ENCODE measurements at regions not wholly inside any gene's neighbourhood (a gene's known extent, or its start where the extent isn't known, plus 50 kb on each side); places are given as distances from the start of the nearest gene placed in this dataset.
A peak's percentile ranks its signal among the peaks of the same experiment; 100 is the strongest.

GRCh38 chr9:108001237-108001636 lies 511.7 kb upstream of the KLF4 start:
- Histone ChIP-seq H3K27me3 (ENCODE audit: low read length) (no peaks in the 10 kb centered on the region), H3K27ac (ENCODE audit: low read length) (no peak overlapping the region), H3K9me3 (ENCODE audit: low read length) (no peaks in the 10 kb centered on the region), H3K4me1 (ENCODE audit: insufficient read depth, low read length) (no peaks in the 10 kb centered on the region), H3K4me2 (ENCODE audit: low read length) (no peak overlapping the region), H3F3A (ENCODE audit: low read length, unreplicated experiment) (no peaks in the 10 kb centered on the region), H3K9me2 (replicated peaks; ENCODE audit: low read length) (no peaks in the 10 kb centered on the region), H3K9ac (ENCODE audit: low read length) (no peak overlapping the region), H3K4me3 (ENCODE audit: low read length) (no peak overlapping the region), H4K20me1 (ENCODE audit: low read length) (no peaks in the 10 kb centered on the region), H3K36me3 (ENCODE audit: low read depth, low read length) (no peaks in the 10 kb centered on the region), H2AFZ (ENCODE audit: low read length) (no peak overlapping the region), H3K79me2 (ENCODE audit: low read length) (no peaks in the 10 kb centered on the region)
- no TSS peak for BruUV-seq (replicated peaks)
- POLR2A ChIA-PET (ENCODE audit: unreplicated experiment): no interaction called here
- TF ChIP-seq EZH2phosphoT487 (IDR thresholded peaks at IDR 0.05; ENCODE audit: borderline replicate concordance, low read length): no peak
- no peak for TF ChIP-seq EZH2 (IDR thresholded peaks at IDR 0.05; ENCODE audit: low read length, unreplicated experiment)
- TF ChIP-seq CTCF (conservative IDR thresholded peaks at IDR 0.05; ENCODE audit: low read depth, low read length): no peak
- CTCF ChIA-PET: no interaction called here
- DNase-seq (peak; percentile 23), ATAC-seq (no peak)
- intact Hi-C loops (cut with micrococcal nuclease): no loop called here

- no peaks in the 10 kb centered on the region for H3K27me3 ChIP-seq (ENCODE audit: low read length)
- ChIA-PET POLR2A (ENCODE audit: unreplicated experiment) (no interaction called here), CTCF (no interaction called here)
- no peaks in the 10 kb centered on the region for H3K4me1 ChIP-seq (ENCODE audit: insufficient read depth, low read length)
- no peak overlapping the region for H3K4me2 ChIP-seq (ENCODE audit: low read length)
- no peak overlapping the region for H3K27ac ChIP-seq (ENCODE audit: low read length)
- no TSS peak for BruUV-seq (replicated peaks)
- DNase-seq (peak; percentile 40), ATAC-seq (no peak)
- no peaks in the 10 kb centered on the region for H3K79me2 ChIP-seq (ENCODE audit: low read length)
- TF ChIP-seq CTCF (conservative IDR thresholded peaks at IDR 0.05; ENCODE audit: low read depth, low read length) (0 out of 2 replicates have a peak, but pooled peaks have one; percentile 21), EZH2phosphoT487 (IDR thresholded peaks at IDR 0.05; ENCODE audit: borderline replicate concordance, low read length) (no peak)
- H3K9me2 ChIP-seq (replicated peaks; ENCODE audit: low read length): no peaks in the 10 kb centered on the region
- no peaks in the 10 kb centered on the region for H3K36me3 ChIP-seq (ENCODE audit: low read depth, low read length)
- H4K20me1 ChIP-seq (ENCODE audit: low read length): no peaks in the 10 kb centered on the region
- no peak overlapping the region for H3K9ac ChIP-seq (ENCODE audit: low read length)
- H3K4me3 ChIP-seq (ENCODE audit: low read length): no peak overlapping the region
- intact Hi-C loops (cut with micrococcal nuclease): no loop called here
- H3F3A ChIP-seq (ENCODE audit: low read length, unreplicated experiment): no peaks in the 10 kb centered on the region
- H3K9me3 ChIP-seq (ENCODE audit: low read length): no peaks in the 10 kb centered on the region
- H2AFZ ChIP-seq (ENCODE audit: low read length): no peak overlapping the region
Observed at GRCh38 chr9:107999890-108000289, 510.3 kb upstream of the KLF4 start.

- no peak overlapping the region for H2AFZ ChIP-seq (ENCODE audit: low read length)
- CTCF ChIA-PET: no interaction called here
- no peaks in the 10 kb centered on the region for H3K4me1 ChIP-seq (ENCODE audit: insufficient read depth, low read length)
- H3K9me2 ChIP-seq (replicated peaks; ENCODE audit: low read length): no peaks in the 10 kb centered on the region
- intact Hi-C loops (cut with micrococcal nuclease): no loop called here
- no peaks in the 10 kb centered on the region for H3F3A ChIP-seq (ENCODE audit: low read length, unreplicated experiment)
- H4K20me1 ChIP-seq (ENCODE audit: low read length): no peaks in the 10 kb centered on the region
- H3K4me2 ChIP-seq (ENCODE audit: low read length): no peak overlapping the region
- H3K36me3 ChIP-seq (ENCODE audit: low read depth, low read length): no peaks in the 10 kb centered on the region
- H3K9ac ChIP-seq (ENCODE audit: low read length): no peak overlapping the region
- no peak overlapping the region for H3K27ac ChIP-seq (ENCODE audit: low read length)
- ATAC-seq: no peak
- no peak for DNase-seq
- no peaks in the 10 kb centered on the region for H3K27me3 ChIP-seq (ENCODE audit: low read length)
- BruUV-seq (replicated peaks): no TSS peak
- POLR2A ChIA-PET (ENCODE audit: unreplicated experiment): no interaction called here
- H3K4me3 ChIP-seq (ENCODE audit: low read length): no peak overlapping the region
- no peak for TF ChIP-seq EZH2phosphoT487 (IDR thresholded peaks at IDR 0.05; ENCODE audit: borderline replicate concordance, low read length)
- no peak for TF ChIP-seq CTCF (conservative IDR thresholded peaks at IDR 0.05; ENCODE audit: low read depth, low read length)
- TF ChIP-seq EZH2 (IDR thresholded peaks at IDR 0.05; ENCODE audit: low read length, unreplicated experiment): no peak
- no peaks in the 10 kb centered on the region for H3K79me2 ChIP-seq (ENCODE audit: low read length)
- H3K9me3 ChIP-seq (ENCODE audit: low read length): no peaks in the 10 kb centered on the region
Observed at GRCh38 chr9:107999011-107999410, 509.4 kb upstream of the KLF4 start.
